ENCODE measurements at regions not wholly inside any gene's neighbourhood (a gene's known extent, or its start where the extent isn't known, plus 50 kb on each side); places are given as distances from the start of the nearest gene placed in this dataset.
A peak's percentile ranks its signal among the peaks of the same experiment; 100 is the strongest.

DNA sequence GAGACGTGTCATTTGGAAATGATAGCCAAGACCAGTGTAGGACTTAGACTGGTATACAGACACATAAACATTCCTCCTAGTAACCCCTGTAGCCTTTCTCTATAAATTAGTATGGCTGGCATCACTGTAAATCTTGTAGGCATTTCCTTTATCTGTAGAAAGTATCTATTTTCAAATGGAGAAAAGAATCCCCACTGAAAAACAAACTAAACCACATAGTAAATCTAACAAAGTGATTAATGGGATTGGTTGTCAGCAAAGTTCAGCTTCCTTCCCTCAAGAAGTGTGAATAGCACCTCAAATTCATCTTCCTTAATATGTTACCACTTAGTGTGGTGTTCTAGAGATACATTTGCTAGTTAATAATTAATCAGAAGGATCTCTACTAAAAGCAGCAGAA lies 119.4 kb upstream of the NBEA start:
- Histone ChIP-seq H3K4me1 (no peaks in the 10 kb centered on the region), H3K36me3 (no peaks in the 10 kb centered on the region), H3K27ac (no peak overlapping the region), H3K9me3 (replicated peaks in 1 of 11) (no peaks in the 10 kb centered on the region), H3K9ac (no peak overlapping the region), H4K20me1 (no peaks in the 10 kb centered on the region), H3K4me2 (no peak overlapping the region), H3K4me3 (no peak overlapping the region), H3K27me3 (no peaks in the 10 kb centered on the region)
- no peak for TF ChIP-seq Cebpa-rat (IDR thresholded peaks at IDR 0.05)

DNA sequence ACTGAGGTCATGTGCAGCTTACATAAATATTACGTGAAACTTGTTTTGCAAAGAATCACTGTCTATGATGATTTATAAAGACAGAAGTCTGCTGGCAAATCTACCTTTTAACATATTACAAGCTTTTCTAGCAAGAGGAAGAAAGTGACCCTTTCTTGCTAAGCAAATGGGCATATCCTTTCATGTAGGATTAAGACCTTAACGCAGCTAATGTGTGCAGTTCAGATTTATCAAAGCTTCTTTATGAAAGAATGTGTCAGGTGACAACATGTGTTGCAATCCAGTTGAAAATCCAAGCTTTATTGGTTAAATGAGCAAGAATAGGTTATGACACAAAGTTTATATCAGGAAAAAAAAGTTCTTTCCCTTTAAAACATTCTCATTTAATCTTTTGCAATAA lies 115.6 kb upstream of the NBEA start:
- no peaks in the 10 kb centered on the region for H3K36me3 ChIP-seq
- no peaks in the 10 kb centered on the region for H3K27me3 ChIP-seq
- no peak overlapping the region for H3K9ac ChIP-seq
- no peaks in the 10 kb centered on the region for H3K9me3 ChIP-seq (replicated peaks in 1 of 11)
- no peaks in the 10 kb centered on the region for H3K4me1 ChIP-seq
- H3K27ac ChIP-seq = no peak overlapping the region
- H3K4me2 ChIP-seq = no peak overlapping the region
- H3K4me3 ChIP-seq = no peak overlapping the region
- no peak for TF ChIP-seq Cebpa-rat (IDR thresholded peaks at IDR 0.05)
- no peaks in the 10 kb centered on the region for H4K20me1 ChIP-seq

DNA sequence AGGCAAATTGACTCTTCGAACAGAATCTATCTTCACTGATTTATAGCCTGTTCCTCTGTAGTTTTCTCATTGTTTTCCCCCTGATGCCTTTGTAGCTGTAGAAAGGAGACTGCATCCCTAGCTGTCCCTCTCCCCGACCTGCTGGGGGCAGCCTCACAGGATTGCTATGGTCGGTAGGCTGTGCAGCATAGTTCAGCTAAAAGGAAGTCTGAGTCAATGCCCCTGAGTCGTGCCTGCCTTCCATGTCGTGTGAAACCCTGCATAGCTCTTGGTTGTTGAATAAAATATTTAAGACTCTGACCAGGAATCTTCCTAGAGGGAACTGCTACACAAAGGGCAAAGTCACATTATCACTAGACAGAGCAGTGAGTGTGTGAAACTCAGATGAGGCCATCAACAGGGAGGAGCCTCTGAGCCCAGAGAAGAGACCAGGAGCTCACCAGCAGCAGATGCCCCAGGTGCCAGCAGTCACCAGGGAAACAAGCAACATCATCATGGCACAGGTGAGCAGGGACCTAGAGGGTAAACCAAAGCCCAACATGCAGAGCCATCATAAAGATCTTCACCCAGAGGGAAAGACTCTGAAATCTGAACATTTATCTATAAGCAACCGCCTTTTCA lies 108.4 kb upstream of the NBEA start:
- Histone ChIP-seq H3K9me3 (replicated peaks in 1 of 11) (peaks cover 0 to 20% (median 11%) of the 10 kb centered on the region in 11 experiments; a peak in 19 of 22 replicates), H3K27ac (no peak overlapping the region), H3K36me3 (no peaks in the 10 kb centered on the region), H3K4me3 (no peak overlapping the region), H3K4me1 (no peaks in the 10 kb centered on the region), H3K9ac (no peak overlapping the region), H3K27me3 (no peaks in the 10 kb centered on the region), H4K20me1 (no peaks in the 10 kb centered on the region), H3K4me2 (no peak overlapping the region)
- TF ChIP-seq Cebpa-rat (IDR thresholded peaks at IDR 0.05) = no peak

DNA sequence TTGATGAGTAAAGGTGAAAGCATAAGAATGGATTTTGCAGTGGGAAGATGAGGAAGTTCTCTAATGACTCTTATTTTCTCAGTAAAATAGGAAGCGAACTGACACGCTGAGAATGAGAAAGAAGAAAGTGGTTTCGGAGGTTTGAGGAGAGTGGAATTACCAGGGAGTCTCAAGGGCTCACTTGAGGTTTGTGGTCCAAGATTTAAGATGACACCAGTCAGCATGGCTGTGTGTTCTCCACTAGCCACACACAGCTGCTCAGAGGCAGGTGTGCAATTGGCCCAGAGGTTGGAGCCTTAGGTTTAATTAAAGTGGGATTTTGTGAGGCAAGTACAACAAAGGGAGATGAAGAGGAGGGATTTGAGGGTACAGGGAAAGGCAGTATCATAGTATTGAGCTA lies 99.6 kb upstream of the NBEA start:
- Histone ChIP-seq H3K27me3 (peaks cover 0 to 10% (median 0%) of the 10 kb centered on the region in 11 experiments; a peak in 3 of 22 replicates), H4K20me1 (0 out of 22 replicates have a peak, but pooled peaks cover 0 to 2% (median 0%) of the 10 kb centered on the region in 11 experiments)
- no peak for TF ChIP-seq Cebpa-rat (IDR thresholded peaks at IDR 0.05)

DNA sequence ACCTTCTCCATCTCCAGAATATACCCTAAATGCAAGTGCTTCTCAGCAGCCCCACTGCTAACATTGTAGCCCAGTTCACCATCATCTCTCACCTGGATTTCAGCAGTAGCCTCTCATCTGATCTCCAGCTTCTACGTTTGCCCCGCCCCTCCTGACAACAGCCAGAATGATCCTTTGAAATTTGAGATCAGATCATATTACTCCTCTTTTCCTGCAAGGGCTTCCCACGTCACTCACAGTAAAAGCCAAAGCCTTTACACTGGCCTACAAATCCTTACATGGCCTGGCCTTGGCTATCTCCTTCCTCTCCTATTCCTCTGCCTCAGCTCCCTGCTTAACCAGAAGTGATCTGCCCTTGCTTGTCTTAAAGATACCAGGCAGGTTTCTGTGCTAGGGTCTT lies 94.3 kb upstream of the NBEA start:
- no peak overlapping the region for H3K27ac ChIP-seq
- H3K36me3 ChIP-seq = no peaks in the 10 kb centered on the region
- no peak for TF ChIP-seq Cebpa-rat (IDR thresholded peaks at IDR 0.05)
- H3K4me3 ChIP-seq = no peak overlapping the region
- H4K20me1 ChIP-seq = no peaks in the 10 kb centered on the region
- H3K9ac ChIP-seq = no peak overlapping the region
- no peak overlapping the region for H3K4me2 ChIP-seq
- peaks cover 0 to 10% (median 0%) of the 10 kb centered on the region in 11 experiments; a peak in 3 of 22 replicates for H3K27me3 ChIP-seq
- H3K4me1 ChIP-seq = peaks cover 0 to 3% (median 2%) of the 10 kb centered on the region in 10 experiments; a peak in 13 of 20 replicates
- H3K9me3 ChIP-seq (replicated peaks in 1 of 11) = no peaks in the 10 kb centered on the region

More for the DNA sequence above, 99.6 kb upstream of the NBEA start:
- Histone ChIP-seq H3K9ac (no peak overlapping the region), H3K36me3 (no peaks in the 10 kb centered on the region), H3K27ac (no peak overlapping the region), H3K4me1 (peaks cover 4 to 18% (median 12%) of the 10 kb centered on the region in 10 experiments; a peak in 18 of 20 replicates), H3K9me3 (replicated peaks in 1 of 11) (no peaks in the 10 kb centered on the region), H3K4me2 (peak overlapping the region; percentile 9 to 86 (median 40); a peak in 19 of 22 replicates), H3K4me3 (no peak overlapping the region)

DNA sequence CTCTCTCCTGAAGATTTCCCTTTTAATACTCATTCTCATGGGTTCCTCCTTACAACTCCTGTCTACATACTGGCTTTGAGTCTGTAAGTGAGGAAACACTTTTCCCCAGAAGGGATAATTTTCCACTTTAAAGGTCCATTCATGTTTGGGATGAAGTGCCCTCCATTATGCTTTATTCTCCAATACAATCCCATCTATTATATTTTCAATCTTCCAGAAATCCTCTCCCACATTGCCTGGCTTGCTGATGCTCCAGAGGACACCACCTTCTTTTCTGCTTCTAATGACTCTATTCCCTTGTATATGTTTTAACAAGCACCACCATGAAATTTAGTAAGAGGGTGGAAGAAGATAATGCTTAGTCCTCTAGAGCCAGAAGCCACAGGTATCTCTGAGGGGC lies 92.7 kb upstream of the NBEA start:
- no peak overlapping the region for H3K27ac ChIP-seq
- peaks cover 0 to 9% (median 0%) of the 10 kb centered on the region in 11 experiments; a peak in 3 of 22 replicates for H3K27me3 ChIP-seq
- H3K4me2 ChIP-seq = no peak overlapping the region
- H3K4me3 ChIP-seq = no peak overlapping the region
- no peaks in the 10 kb centered on the region for H4K20me1 ChIP-seq
- no peaks in the 10 kb centered on the region; a peak in 1 of 20 replicates for H3K4me1 ChIP-seq
- no peak for TF ChIP-seq Cebpa-rat (IDR thresholded peaks at IDR 0.05)
- H3K36me3 ChIP-seq = no peaks in the 10 kb centered on the region
- H3K9me3 ChIP-seq (replicated peaks in 1 of 11) = no peaks in the 10 kb centered on the region
- no peak overlapping the region for H3K9ac ChIP-seq

DNA sequence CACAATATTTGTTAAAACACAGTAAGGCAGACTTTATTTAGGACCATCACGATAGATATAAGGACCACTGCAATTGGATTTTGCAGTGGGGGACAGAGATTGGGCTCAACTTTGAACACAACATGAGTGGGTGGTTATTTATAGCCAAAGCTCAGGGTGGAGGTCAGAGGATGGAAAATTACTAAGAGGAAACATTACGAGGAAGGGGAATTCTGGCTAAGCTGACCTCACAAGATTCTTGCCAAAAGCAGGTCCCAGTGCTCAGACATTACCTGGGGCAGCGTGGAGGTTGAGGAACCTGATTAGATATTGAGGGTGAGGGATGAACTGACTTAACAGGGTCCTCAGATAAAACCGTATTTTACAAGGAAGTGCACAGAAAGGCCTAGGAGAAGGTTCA lies 88.9 kb upstream of the NBEA start:
- H4K20me1 ChIP-seq = no peaks in the 10 kb centered on the region
- no peak overlapping the region for H3K9ac ChIP-seq
- no peaks in the 10 kb centered on the region for H3K9me3 ChIP-seq (replicated peaks in 1 of 11)
- peak overlapping the region in 1 of 11 experiments; percentile 10; a peak in 1 of 22 replicates for H3K4me2 ChIP-seq
- no peak for TF ChIP-seq Cebpa-rat (IDR thresholded peaks at IDR 0.05)
- no peaks in the 10 kb centered on the region for H3K27me3 ChIP-seq
- no peaks in the 10 kb centered on the region for H3K36me3 ChIP-seq
- peaks cover 0 to 5% (median 0%) of the 10 kb centered on the region in 10 experiments; a peak in 6 of 20 replicates for H3K4me1 ChIP-seq
- H3K4me3 ChIP-seq = no peak overlapping the region
- no peak overlapping the region for H3K27ac ChIP-seq

DNA sequence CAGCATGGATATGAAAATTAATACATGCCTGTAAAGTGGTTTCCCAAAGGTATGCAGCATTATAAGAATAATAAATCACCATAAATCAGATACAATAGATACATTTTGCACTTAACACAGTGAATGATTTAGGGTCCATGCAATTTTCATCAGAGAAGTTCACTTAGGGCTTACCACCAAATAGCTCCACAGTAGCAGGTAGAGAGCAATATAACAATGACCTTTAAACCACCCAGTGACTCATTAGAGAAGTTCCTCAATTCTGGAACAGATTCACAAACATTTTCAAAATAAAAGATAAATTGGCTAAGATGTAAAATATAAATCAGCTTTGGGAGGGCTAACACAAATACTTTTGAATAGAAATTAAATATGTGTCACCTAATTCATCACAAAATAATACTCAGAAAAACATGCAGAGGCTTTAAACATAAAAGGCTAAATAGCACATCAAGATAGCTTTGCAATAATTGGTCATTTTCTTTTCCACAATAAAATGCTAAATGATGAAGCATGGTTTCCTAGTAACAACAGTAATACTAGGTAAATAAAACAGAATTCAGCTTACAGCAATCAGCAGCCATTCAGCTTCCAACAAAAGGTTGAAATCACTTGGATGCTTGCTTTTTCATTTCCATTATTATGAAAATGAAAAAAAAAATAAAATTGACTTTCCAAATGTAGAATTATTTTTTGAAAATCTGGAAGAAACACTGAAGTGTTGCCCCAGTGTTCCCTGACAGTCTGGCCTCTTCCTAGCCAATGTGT lies 84.3 kb upstream of the NBEA start:
- Histone ChIP-seq H3K27me3 (no peaks in the 10 kb centered on the region), H3K9ac (no peak overlapping the region), H4K20me1 (no peaks in the 10 kb centered on the region), H3K4me1 (peaks cover 0 to 5% (median 0%) of the 10 kb centered on the region in 10 experiments; a peak in 6 of 20 replicates), H3K9me3 (replicated peaks in 1 of 11) (no peaks in the 10 kb centered on the region), H3K4me2 (no peak overlapping the region), H3K36me3 (no peaks in the 10 kb centered on the region), H3K27ac (no peak overlapping the region), H3K4me3 (no peak overlapping the region)
- TF ChIP-seq Cebpa-rat (IDR thresholded peaks at IDR 0.05) = no peak

DNA sequence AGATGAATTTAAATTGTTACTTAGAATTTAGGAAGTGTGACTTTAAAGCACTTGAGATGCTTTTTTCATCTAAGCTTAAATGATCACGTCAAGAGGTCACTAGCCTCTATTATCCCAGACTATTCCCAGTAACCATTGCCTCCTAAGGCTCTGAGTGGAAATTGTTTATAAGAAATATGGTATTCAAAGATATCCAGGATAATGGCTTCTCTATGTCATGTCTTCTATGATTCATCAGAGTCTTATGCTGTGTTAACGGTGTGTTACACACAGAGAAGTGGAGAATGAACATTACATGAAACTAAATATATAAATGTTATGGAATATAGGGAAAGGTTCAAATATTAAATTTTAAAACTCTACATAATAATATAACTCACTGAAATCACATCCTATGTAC lies 79.8 kb upstream of the NBEA start:
- no peaks in the 10 kb centered on the region for H3K9me3 ChIP-seq (replicated peaks in 1 of 11)
- no peaks in the 10 kb centered on the region for H3K27me3 ChIP-seq
- no peak overlapping the region for H3K4me3 ChIP-seq
- H3K4me2 ChIP-seq = no peak overlapping the region
- no peaks in the 10 kb centered on the region for H3K4me1 ChIP-seq
- H3K9ac ChIP-seq = no peak overlapping the region
- H3K27ac ChIP-seq = no peak overlapping the region
- TF ChIP-seq Cebpa-rat (IDR thresholded peaks at IDR 0.05) = no peak
- H4K20me1 ChIP-seq = no peaks in the 10 kb centered on the region
- no peaks in the 10 kb centered on the region for H3K36me3 ChIP-seq
